Heart left ventricle (tissue), 13 donors: ENCODE measurements at regions not wholly inside any gene's neighbourhood (a gene's known extent, or its start where the extent isn't known, plus 50 kb on each side); places are given as distances from the start of the nearest gene placed in this dataset.

Experiments
- CTCF ChIP-seq, 12 donors: fragments of 200-600 bp; sonication (generic) in 4 of 12; IDR thresholded peaks; one replicate each; pipeline versions ENCODE4 v1.5.0 to v1.8.0; 2018 to 2022; ENCODE audit warnings: antibody characterized with exemption in 12 of 12, mild to moderate bottlenecking in 5 of 12
- POLR2A ChIP-seq, 2 donors: fragments of 450-650 bp; IDR thresholded peaks; one replicate each; pipeline ENCODE4 v1.6.1; 2017; ENCODE audit warnings: antibody characterized with exemption in 2 of 2, mild to moderate bottlenecking in 2 of 2, moderate library complexity in 2 of 2
- donor health status: ischemic (EF 13 %, LVEDD 7.1; RV severe dilation, severe dysfunction).
- donor health status: DM: no; HTN: yes; CAD: no.
- donor health status: DM: no; HTN: no; CAD: no.
- donor health status: ischemic (EF 25% LVEDD 6.9; RV normal size, moderate dysfunction).
- donor health status: ischemic (EF 25% LVEDD 5.7; RV mildly dilated, moderate dysfunction).
- donor health status: ischemic (EF 35%, LVEDD 5.7; RV mildly dilated, moderate dysfunction).
- donor health status: nonischemic (EF 11% LVEDD 7.7; RV severe dilation, severe dysfunction).
- donor health status: DM: yes; HTN: yes; CAD: no.
- donor health status: PGD.
- donor health status: ischemic (EF 29% LVEDD 5.4; RV normal size, mild dysfunction).
- donor health status: nonischemic (EF 23%, LVEDD 6.1; RV moderate dilation, normal function).

- TF ChIP-seq CTCF (IDR thresholded peaks at IDR 0.05) (no peak), POLR2A (IDR thresholded peaks at IDR 0.05) (no peak)
These were observed 58.3 kb upstream of the PPP1R3C start for GRCh38 chr10:91690996-91691676.
